ENCODE measurements at regions not wholly inside any gene's neighbourhood (a gene's known extent, or its start where the extent isn't known, plus 50 kb on each side); places are given as distances from the start of the nearest gene placed in this dataset.

GRCh38 chr10:108445746-108446145 is 1281.2 kb upstream of the SORCS1 start:
- Mint-ChIP-seq H3K36me3 (no peaks in the 10 kb centered on the region), H3K27me3 (no peaks in the 10 kb centered on the region), H3K9me3 (peaks cover 4% of the 10 kb centered on the region), H3K4me3 (no peak overlapping the region), H3K27ac (no peak overlapping the region), H3K4me1 (no peaks in the 10 kb centered on the region)

DNA sequence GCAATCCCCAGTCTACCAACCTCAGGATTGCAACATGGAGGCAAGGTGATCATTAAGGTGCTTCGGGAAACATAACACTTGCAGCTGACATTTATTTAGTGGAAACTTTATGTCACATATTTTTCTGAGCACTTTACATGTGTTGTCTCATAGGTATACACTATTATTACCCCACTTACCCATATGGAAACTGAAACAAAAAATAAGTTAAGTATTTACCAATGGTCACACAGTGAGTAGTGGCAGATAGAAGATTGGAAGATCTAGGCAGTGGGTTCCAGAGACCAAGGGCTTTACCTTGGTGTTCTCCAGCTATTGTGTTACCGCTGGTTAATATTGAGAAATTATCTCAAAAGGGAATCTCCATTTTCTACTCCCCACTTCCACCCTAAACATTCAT is 1279.1 kb upstream of the SORCS1 start:
- H3K36me3 Mint-ChIP-seq: no peaks in the 10 kb centered on the region
- no peaks in the 10 kb centered on the region for H3K4me1 Mint-ChIP-seq
- no peak overlapping the region for H3K4me3 Mint-ChIP-seq
- H3K27me3 Mint-ChIP-seq: no peaks in the 10 kb centered on the region
- no peak overlapping the region for H3K27ac Mint-ChIP-seq
- peaks cover 4% of the 10 kb centered on the region for H3K9me3 Mint-ChIP-seq

- H3K27ac Mint-ChIP-seq: no peak overlapping the region
- no peaks in the 10 kb centered on the region for H3K4me1 Mint-ChIP-seq
- H3K36me3 Mint-ChIP-seq: no peaks in the 10 kb centered on the region
- peaks cover 4% of the 10 kb centered on the region for H3K9me3 Mint-ChIP-seq
- no peaks in the 10 kb centered on the region for H3K27me3 Mint-ChIP-seq
- H3K4me3 Mint-ChIP-seq: no peak overlapping the region
These were observed 1274.9 kb upstream of the SORCS1 start for GRCh38 chr10:108439397-108439796.

DNA sequence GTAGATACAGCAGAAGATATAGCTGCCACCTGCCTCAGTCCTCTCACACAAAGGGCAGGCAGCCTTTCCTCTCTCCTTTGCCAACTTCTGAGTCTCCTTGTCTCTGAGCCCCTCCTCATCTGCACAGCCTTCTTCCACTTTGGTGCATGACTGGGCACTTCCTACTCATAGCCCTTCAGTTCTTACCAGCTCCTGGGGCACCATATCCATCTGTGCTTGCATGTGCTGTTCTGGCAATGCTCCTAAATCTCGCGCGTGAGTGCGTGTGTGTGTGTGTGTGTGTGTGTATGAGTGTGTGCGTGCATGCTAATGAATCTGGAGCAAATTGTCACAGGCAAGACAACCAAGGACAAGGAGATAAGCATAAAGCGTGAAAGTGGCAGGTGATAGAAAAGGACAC is 1271.6 kb upstream of the SORCS1 start:
- Mint-ChIP-seq H3K4me3 (no peak overlapping the region), H3K4me1 (no peaks in the 10 kb centered on the region), H3K27me3 (no peaks in the 10 kb centered on the region), H3K27ac (no peak overlapping the region), H3K36me3 (no peaks in the 10 kb centered on the region), H3K9me3 (no peaks in the 10 kb centered on the region)

- Mint-ChIP-seq H3K4me3 (no peak overlapping the region), H3K4me1 (no peaks in the 10 kb centered on the region), H3K27me3 (no peaks in the 10 kb centered on the region), H3K27ac (no peak overlapping the region), H3K36me3 (no peaks in the 10 kb centered on the region), H3K9me3 (no peaks in the 10 kb centered on the region)
These were observed 1270.2 kb upstream of the SORCS1 start for GRCh38 chr10:108434559-108435252.

DNA sequence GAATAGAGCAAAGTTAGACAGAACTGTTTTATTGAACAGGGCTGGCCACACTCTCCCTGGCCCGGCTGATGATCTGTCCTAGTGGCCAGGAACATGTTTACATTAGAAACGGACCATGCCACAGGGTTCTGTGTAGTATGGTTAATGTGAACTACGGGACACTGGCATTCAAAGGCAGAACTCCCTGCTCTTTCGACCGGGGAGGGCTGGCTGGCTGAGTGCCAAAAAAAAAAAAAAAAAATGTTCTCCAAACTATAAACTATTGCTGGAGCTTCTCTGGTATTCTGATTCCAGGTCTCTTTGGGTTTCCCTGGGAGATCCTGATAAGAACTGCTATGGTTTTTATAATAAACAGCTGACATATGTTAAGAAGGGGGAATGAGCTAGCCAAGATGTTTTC is 1262.6 kb upstream of the SORCS1 start:
- Mint-ChIP-seq H3K4me3 (no peak overlapping the region), H3K27me3 (no peaks in the 10 kb centered on the region), H3K36me3 (no peaks in the 10 kb centered on the region), H3K27ac (no peak overlapping the region), H3K9me3 (no peaks in the 10 kb centered on the region), H3K4me1 (no peaks in the 10 kb centered on the region)

DNA sequence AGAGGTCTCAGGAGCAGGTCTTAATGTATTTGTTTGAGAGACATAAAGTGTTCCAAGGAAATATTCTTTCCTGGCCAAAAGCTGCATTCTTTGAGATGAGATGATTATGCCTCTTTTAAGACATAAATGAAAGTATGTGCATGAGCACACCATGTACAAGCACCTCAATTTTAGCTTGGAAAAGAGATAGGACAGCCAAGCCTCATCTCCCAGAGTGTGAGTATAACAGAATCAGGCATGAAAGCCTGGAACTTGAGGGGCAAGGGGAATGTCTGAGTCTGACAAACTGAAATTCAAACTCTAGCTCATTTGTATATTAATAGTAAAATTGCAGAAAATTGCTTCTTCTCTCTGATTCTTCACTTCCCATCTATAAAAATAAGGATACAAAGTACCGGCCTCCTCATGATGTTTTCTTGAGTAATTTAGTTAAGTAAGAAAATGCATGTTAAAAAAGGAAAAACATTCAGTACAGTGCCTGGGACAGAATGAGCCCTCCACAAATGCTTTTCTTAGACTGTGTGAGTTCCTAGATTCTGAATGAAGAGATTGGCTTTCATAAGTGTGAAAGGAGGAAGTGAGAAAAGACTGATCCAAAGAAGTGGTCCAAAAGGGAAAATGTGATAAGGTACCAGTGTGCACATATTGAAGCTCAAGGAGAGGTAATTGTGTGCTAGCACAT is 1260.9 kb upstream of the SORCS1 start:
- no peaks in the 10 kb centered on the region for H3K27me3 Mint-ChIP-seq
- H3K36me3 Mint-ChIP-seq: no peaks in the 10 kb centered on the region
- no peaks in the 10 kb centered on the region for H3K4me1 Mint-ChIP-seq
- no peaks in the 10 kb centered on the region for H3K9me3 Mint-ChIP-seq
- H3K27ac Mint-ChIP-seq: no peak overlapping the region
- no peak overlapping the region for H3K4me3 Mint-ChIP-seq

GRCh38 chr10:108424656-108425055 is 1260.2 kb upstream of the SORCS1 start:
- Mint-ChIP-seq H3K27me3 (no peaks in the 10 kb centered on the region), H3K36me3 (no peaks in the 10 kb centered on the region), H3K4me3 (no peak overlapping the region), H3K27ac (no peak overlapping the region), H3K4me1 (no peaks in the 10 kb centered on the region), H3K9me3 (no peaks in the 10 kb centered on the region)

DNA sequence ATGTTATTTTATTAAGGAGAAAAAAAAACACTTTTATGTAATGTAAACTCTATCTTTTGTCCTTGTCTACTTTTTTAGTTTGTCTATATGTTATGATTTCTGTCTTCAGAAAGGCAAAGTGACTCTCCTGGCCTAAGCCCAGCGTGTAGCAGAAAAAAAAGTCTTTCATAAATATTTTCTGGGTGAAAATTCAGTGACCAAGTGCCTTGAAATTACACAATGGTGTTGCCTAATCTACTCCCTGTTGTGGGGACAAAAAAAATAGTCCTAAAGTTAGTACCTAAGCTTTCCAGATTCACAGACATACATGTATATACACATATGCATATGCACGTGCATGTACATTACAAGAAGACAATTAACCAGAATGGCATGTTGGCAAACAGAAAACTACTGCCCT is 1257.8 kb upstream of the SORCS1 start:
- no peaks in the 10 kb centered on the region for H3K36me3 Mint-ChIP-seq
- H3K4me3 Mint-ChIP-seq: no peak overlapping the region
- H3K4me1 Mint-ChIP-seq: no peaks in the 10 kb centered on the region
- no peak overlapping the region for H3K27ac Mint-ChIP-seq
- no peaks in the 10 kb centered on the region for H3K9me3 Mint-ChIP-seq
- H3K27me3 Mint-ChIP-seq: no peaks in the 10 kb centered on the region

DNA sequence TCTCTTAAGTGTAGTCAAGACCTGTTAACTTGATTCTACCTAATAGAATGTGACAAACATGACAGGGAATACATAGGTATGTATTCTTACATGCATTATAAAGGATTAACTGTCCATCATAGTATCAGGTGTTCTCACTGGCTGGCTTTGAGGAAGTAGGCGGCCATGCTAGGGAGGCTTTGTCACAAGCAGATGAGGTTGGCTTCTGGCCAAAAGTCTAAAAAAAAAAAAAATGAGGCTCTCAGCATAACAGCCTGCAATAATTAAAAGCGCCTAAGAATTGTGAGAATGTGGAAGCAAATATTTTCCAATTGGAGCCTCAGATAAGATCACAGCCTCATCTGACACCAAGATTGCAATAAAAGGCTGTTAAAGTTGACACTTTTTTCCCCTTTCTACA is 1256.8 kb upstream of the SORCS1 start:
- Mint-ChIP-seq H3K4me1 (no peaks in the 10 kb centered on the region), H3K36me3 (no peaks in the 10 kb centered on the region), H3K9me3 (peaks cover 1% of the 10 kb centered on the region), H3K27ac (no peak overlapping the region), H3K27me3 (no peaks in the 10 kb centered on the region), H3K4me3 (no peak overlapping the region)

DNA sequence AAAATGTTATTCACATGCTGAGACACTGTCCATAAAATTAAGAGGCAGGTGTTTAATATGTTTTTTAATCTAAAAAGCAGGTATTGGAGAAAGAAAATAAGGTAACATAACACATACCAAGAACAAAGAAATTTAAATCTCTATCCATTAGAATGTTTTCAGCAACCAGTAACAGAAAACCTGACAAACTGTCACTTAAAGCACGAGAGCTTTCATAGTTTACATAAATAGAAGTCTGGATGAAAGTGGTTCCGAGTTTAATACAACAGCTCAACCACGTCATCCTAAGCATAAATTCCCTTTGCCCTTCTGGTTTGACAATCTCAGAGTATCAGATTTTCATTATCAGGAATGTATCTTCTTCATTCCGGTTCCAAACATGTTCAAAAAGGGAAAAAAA is 1249.4 kb upstream of the SORCS1 start:
- H3K9me3 Mint-ChIP-seq: peaks cover 12% of the 10 kb centered on the region
- no peaks in the 10 kb centered on the region for H3K27me3 Mint-ChIP-seq
- H3K4me1 Mint-ChIP-seq: no peaks in the 10 kb centered on the region
- H3K4me3 Mint-ChIP-seq: no peak overlapping the region
- H3K36me3 Mint-ChIP-seq: no peaks in the 10 kb centered on the region
- H3K27ac Mint-ChIP-seq: no peak overlapping the region

DNA sequence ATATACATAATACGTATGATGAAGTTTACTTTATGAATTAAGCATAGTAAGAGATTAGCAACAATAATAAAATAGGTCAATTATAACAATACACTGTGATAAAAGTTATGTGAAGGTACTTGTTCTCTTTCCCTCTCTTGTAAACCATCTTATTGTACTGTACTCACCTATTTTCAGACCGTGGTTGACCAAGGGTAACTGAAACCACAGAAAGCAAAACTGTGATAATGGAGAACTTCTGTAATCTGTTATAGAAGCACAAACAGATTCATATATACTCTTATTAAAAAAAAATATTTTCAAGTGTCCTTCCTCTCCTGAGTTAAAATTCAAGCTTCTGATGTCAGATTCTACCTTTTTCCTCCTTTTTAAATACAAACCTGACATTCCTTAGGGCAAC is 1247.8 kb upstream of the SORCS1 start:
- Mint-ChIP-seq H3K27ac (no peak overlapping the region), H3K36me3 (no peaks in the 10 kb centered on the region), H3K9me3 (peaks cover 12% of the 10 kb centered on the region), H3K27me3 (no peaks in the 10 kb centered on the region), H3K4me3 (no peak overlapping the region), H3K4me1 (no peaks in the 10 kb centered on the region)

DNA sequence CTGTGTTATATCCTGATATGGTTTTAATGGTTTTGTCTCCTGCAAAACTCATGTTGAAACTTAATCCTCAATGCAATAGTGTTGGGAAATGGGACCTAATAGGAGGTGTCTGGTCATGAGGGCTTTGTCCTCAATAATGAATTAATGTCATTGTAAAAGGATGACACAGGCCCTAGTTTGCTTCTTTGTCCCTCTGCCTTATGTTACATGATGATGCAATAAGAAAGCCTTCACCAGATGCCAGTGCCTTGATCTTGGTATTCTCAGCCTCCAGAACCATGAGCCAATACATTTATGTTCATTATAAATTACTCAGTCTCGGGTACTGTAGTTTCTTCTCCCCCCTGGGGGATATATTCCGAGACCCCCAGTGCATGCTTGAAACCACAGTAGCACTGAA is 1247.4 kb upstream of the SORCS1 start:
- Mint-ChIP-seq H3K27ac (no peak overlapping the region), H3K36me3 (no peaks in the 10 kb centered on the region), H3K4me1 (no peaks in the 10 kb centered on the region), H3K9me3 (peaks cover 15% of the 10 kb centered on the region), H3K27me3 (no peaks in the 10 kb centered on the region), H3K4me3 (no peak overlapping the region)

- Mint-ChIP-seq H3K36me3 (no peaks in the 10 kb centered on the region), H3K27me3 (no peaks in the 10 kb centered on the region), H3K27ac (no peak overlapping the region), H3K4me1 (no peaks in the 10 kb centered on the region), H3K4me3 (no peak overlapping the region), H3K9me3 (peaks cover 15% of the 10 kb centered on the region)
These were observed 1246.7 kb upstream of the SORCS1 start for GRCh38 chr10:108411206-108411605.

DNA sequence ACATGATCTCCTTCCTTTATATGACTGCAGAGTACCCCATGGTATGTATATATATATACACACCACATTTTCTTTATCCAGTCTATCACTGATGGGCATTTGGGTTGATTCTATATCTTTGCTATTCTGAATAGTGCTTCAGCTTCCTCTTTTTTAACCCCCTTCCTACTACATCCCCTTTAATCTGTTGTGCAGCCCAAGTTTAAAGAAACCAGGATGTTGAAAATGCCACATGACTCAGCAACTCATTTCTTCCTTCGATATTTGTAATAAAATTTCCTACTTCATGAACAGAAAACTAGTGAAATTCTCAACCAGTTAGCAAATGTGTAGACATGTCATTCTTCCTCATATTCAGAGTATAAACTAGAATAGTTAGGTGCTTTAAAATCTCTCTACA is 1245.7 kb upstream of the SORCS1 start:
- peaks cover 13% of the 10 kb centered on the region for H3K9me3 Mint-ChIP-seq
- no peaks in the 10 kb centered on the region for H3K27me3 Mint-ChIP-seq
- H3K4me3 Mint-ChIP-seq: no peak overlapping the region
- H3K27ac Mint-ChIP-seq: no peak overlapping the region
- H3K36me3 Mint-ChIP-seq: no peaks in the 10 kb centered on the region
- H3K4me1 Mint-ChIP-seq: no peaks in the 10 kb centered on the region

GRCh38 chr10:108409306-108409705 is 1244.8 kb upstream of the SORCS1 start:
- Mint-ChIP-seq H3K36me3 (no peaks in the 10 kb centered on the region), H3K27me3 (no peaks in the 10 kb centered on the region), H3K27ac (no peak overlapping the region), H3K9me3 (peaks cover 13% of the 10 kb centered on the region), H3K4me3 (no peak overlapping the region), H3K4me1 (no peaks in the 10 kb centered on the region)

DNA sequence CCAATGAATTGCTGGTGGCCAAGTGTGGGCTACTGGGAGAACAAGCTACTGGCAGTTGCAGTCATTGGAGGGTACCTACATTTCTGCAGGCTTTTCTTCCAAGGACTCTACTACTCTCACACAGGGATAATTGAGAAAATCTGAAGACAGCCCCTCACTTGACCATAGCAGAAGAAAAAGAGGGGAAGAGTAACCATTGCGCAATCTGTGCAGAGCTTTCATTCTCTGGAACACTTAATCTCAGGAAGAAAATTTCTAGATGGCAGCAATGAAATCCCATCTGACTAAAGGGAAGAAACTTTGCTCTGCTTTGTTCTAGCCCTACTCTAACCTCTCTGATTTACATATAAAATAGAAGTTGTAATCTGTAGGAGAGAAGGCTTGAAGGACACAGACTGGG is 1239.6 kb upstream of the SORCS1 start:
- Mint-ChIP-seq H3K9me3 (peaks cover 4% of the 10 kb centered on the region), H3K4me3 (no peak overlapping the region), H3K27me3 (no peaks in the 10 kb centered on the region), H3K36me3 (no peaks in the 10 kb centered on the region), H3K4me1 (no peaks in the 10 kb centered on the region), H3K27ac (no peak overlapping the region)

Measured in activated naive CD4-positive, alpha-beta T cell treated with anti-CD3 and anti-CD28 coated beads, Interleukin-2, amount 50 U/mL, for 24 hours (primary cell).